ENCODE measurements at regions not wholly inside any gene's neighbourhood (a gene's known extent, or its start where the extent isn't known, plus 50 kb on each side); places are given as distances from the start of the nearest gene placed in this dataset.
A peak's percentile ranks its signal among the peaks of the same experiment; 100 is the strongest.

GRCh38 chr14:87522575-87522974, 470.4 kb downstream of the GALC start:
- TF ChIP-seq CTCF (conservative IDR thresholded peaks at IDR 0.05) (peak; percentile 26), ZFX (IDR thresholded peaks at IDR 0.05) (no peak)

Measured in C4-2B (cell line).